ENCODE measurements at regions not wholly inside any gene's neighbourhood (a gene's known extent, or its start where the extent isn't known, plus 50 kb on each side); places are given as distances from the start of the nearest gene placed in this dataset.

- no peak for TF ChIP-seq CTCF (IDR thresholded peaks at IDR 0.05)
- TF ChIP-seq POLR2AphosphoS5 (IDR thresholded peaks at IDR 0.05; ENCODE audit: insufficient read depth in 1 of 2, low read depth in 1 of 2): no peak
Measured at GRCh38 chr9:81108391-81108790, 581.0 kb downstream of the TLE1 start.

Measured in vagina (tissue), 2 donors.